ENCODE measurements at regions not wholly inside any gene's neighbourhood (a gene's known extent, or its start where the extent isn't known, plus 50 kb on each side); places are given as distances from the start of the nearest gene placed in this dataset.

- TF ChIP-seq, protein P1, sequence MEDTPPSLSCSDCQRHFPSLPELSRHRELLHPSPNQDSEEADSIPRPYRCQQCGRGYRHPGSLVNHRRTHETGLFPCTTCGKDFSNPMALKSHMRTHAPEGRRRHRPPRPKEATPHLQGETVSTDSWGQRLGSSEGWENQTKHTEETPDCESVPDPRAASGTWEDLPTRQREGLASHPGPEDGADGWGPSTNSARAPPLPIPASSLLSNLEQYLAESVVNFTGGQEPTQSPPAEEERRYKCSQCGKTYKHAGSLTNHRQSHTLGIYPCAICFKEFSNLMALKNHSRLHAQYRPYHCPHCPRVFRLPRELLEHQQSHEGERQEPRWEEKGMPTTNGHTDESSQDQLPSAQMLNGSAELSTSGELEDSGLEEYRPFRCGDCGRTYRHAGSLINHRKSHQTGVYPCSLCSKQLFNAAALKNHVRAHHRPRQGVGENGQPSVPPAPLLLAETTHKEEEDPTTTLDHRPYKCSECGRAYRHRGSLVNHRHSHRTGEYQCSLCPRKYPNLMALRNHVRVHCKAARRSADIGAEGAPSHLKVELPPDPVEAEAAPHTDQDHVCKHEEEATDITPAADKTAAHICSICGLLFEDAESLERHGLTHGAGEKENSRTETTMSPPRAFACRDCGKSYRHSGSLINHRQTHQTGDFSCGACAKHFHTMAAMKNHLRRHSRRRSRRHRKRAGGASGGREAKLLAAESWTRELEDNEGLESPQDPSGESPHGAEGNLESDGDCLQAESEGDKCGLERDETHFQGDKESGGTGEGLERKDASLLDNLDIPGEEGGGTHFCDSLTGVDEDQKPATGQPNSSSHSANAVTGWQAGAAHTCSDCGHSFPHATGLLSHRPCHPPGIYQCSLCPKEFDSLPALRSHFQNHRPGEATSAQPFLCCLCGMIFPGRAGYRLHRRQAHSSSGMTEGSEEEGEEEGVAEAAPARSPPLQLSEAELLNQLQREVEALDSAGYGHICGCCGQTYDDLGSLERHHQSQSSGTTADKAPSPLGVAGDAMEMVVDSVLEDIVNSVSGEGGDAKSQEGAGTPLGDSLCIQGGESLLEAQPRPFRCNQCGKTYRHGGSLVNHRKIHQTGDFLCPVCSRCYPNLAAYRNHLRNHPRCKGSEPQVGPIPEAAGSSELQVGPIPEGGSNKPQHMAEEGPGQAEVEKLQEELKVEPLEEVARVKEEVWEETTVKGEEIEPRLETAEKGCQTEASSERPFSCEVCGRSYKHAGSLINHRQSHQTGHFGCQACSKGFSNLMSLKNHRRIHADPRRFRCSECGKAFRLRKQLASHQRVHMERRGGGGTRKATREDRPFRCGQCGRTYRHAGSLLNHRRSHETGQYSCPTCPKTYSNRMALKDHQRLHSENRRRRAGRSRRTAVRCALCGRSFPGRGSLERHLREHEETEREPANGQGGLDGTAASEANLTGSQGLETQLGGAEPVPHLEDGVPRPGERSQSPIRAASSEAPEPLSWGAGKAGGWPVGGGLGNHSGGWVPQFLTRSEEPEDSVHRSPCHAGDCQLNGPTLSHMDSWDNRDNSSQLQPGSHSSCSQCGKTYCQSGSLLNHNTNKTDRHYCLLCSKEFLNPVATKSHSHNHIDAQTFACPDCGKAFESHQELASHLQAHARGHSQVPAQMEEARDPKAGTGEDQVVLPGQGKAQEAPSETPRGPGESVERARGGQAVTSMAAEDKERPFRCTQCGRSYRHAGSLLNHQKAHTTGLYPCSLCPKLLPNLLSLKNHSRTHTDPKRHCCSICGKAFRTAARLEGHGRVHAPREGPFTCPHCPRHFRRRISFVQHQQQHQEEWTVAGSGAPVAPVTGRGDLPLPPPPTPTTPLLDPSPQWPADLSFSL (CRISPR knock-in tag; IDR thresholded peaks at IDR 0.05), result peak; percentile 92
- TF ChIP-seq STAG1 (CRISPR knock-in tag; IDR thresholded peaks at IDR 0.05) (0 out of 2 replicates have a peak, but pooled peaks have one; percentile 4), POGZ (CRISPR knock-in tag; IDR thresholded peaks at IDR 0.05) (no peak), TBX3 (IDR thresholded peaks at IDR 0.05; ENCODE audit: borderline replicate concordance) (no peak), EP300 (IDR thresholded peaks at IDR 0.05; ENCODE audit: low read depth in 2 of 2, low read length in 2 of 2) (peak in 1 of 2 experiments; percentile 39; a peak in 1 of 4 replicates), EP300 (CRISPR knock-in tag; IDR thresholded peaks at IDR 0.05; ENCODE audit: borderline replicate concordance) (no peak), MTA1 (CRISPR knock-in tag; IDR thresholded peaks at IDR 0.05; ENCODE audit: borderline replicate concordance) (no peak), GMEB2 (CRISPR knock-in tag; IDR thresholded peaks at IDR 0.05; ENCODE audit: low read depth) (no peak), IKZF5 (CRISPR knock-in tag; IDR thresholded peaks at IDR 0.05) (no peak), RXRB (CRISPR knock-in tag; IDR thresholded peaks at IDR 0.05; ENCODE audit: borderline replicate concordance) (peak; percentile 46; the same call in 1 of the 2 replicates), ZFX (CRISPR knock-in tag; IDR thresholded peaks at IDR 0.05; ENCODE audit: low read depth) (peak; percentile 17; the same call in 1 of the 2 replicates), ELF4 (CRISPR knock-in tag; IDR thresholded peaks at IDR 0.05; ENCODE audit: borderline replicate concordance) (no peak), HDAC1 (CRISPR knock-in tag; IDR thresholded peaks at IDR 0.05) (0 out of 2 replicates have a peak, but pooled peaks have one; percentile 35), ZNF34 (CRISPR knock-in tag; IDR thresholded peaks at IDR 0.05; ENCODE audit: borderline replicate concordance) (no peak), HNRNPK (IDR thresholded peaks at IDR 0.05; ENCODE audit: low read depth, low read length, poor library complexity, severe bottlenecking) (no peak)
Measured at GRCh38 chr5:60497706-60498500, 202.1 kb downstream of the DEPDC1B start (continued).
